HCT116 (cell line): ENCODE measurements at regions not wholly inside any gene's neighbourhood (a gene's known extent, or its start where the extent isn't known, plus 50 kb on each side); places are given as distances from the start of the nearest gene placed in this dataset.

Source experiments
- ATAC-seq: fragments of 200-7000 bp; cut with Tn5 transposase; 2 replicates; pipeline ENCODE4 v1.9.1; 2020; ENCODE audit warnings: mild to moderate bottlenecking, moderate library complexity
- BruUV-seq: library from RNA; stranded (reverse); fragments of 400-500 nt; replicated peaks from 2 replicates; lab custom pipeline; 2021; lab: Mats Ljungman, UMichigan
- CTCF ChIA-PET: fragments of 300-600 bp; sonication (Branson Sonifier 250); formaldehyde crosslinking; loops from one replicate; lab custom pipeline; 2021; ENCODE audit warnings: antibody characterized with exemption; lab: Charles Lee
- POLR2A ChIA-PET: fragments of 300-600, 350-600 bp; sonication (Branson Sonifier 250); formaldehyde crosslinking; loops from one replicate; lab custom pipeline; 2021; ENCODE audit warnings: antibody characterized with exemption; lab: Charles Lee
- RAD21 ChIA-PET, 2 experiments: fragments of 300-600 bp; sonication (Branson Sonifier 250); formaldehyde crosslinking; loops; one replicate each; lab custom pipeline; 2023; ENCODE audit warnings: low total read pairs in 2 of 2; ENCODE audit not compliant: uncharacterized antibody in 2 of 2, unreplicated experiment in 2 of 2, low non-redundant PET in 1 of 2; lab: Charles Lee
- DNase-seq: peaks from one replicate; pipeline ENCODE4 v3.0.0-alpha.2; 2010; ENCODE audit warnings: low read depth, low spot score
- H2AFZ ChIP-seq: fragments of 200-600 bp; shearing (Covaris generic), sonication (generic); 2 replicates; pipeline ENCODE4 v1.6.1; 2017; ENCODE audit warnings: low read depth, mixed run types, mixed read lengths, antibody characterized with exemption, low read length; ENCODE audit not compliant: poor library complexity, severe bottlenecking
- H3K27ac ChIP-seq: 2 replicates; pipeline ENCODE4 v1.5.1; 2012; ENCODE audit warnings: low read depth, low read length
- H3K27me3 ChIP-seq: fragments of 200-600 bp; sonication (generic); 2 replicates; pipeline ENCODE4 v1.6.1; 2016; ENCODE audit warnings: mixed run types, low read length, mixed read lengths; ENCODE audit not compliant: insufficient read depth
- H3K36me3 ChIP-seq, 2 experiments: fragments of 200-500 bp in 1 of 2; fragments of 200-600 bp in 1 of 2; sonication (Bioruptor generic) in 1 of 2; sonication (generic) in 1 of 2; 2 replicates each; pipeline versions ENCODE4 v1.5.1 to v1.6.1; 2014 to 2016; ENCODE audit warnings: low read length in 2 of 2, inconsistent platforms in 1 of 2, mixed read lengths in 1 of 2, mixed run types in 1 of 2; ENCODE audit not compliant: insufficient read depth in 2 of 2, control insufficient read depth in 1 of 2
- H3K4me1 ChIP-seq, 2 experiments: fragments of 200-600 bp in 1 of 2; sonication (generic) in 1 of 2; 2 replicates each; pipeline versions ENCODE4 v1.5.1 to v1.6.1; 2012 to 2017; ENCODE audit warnings: low read length in 2 of 2, inconsistent platforms in 1 of 2, mild to moderate bottlenecking in 1 of 2, mixed read lengths in 1 of 2, mixed run types in 1 of 2, moderate library complexity in 1 of 2; ENCODE audit not compliant: insufficient read depth in 2 of 2, control insufficient read depth in 1 of 2
- H3K4me2 ChIP-seq: fragments of 200-600 bp; sonication (generic); 2 replicates; pipeline ENCODE4 v1.6.1; 2017; ENCODE audit warnings: mixed run types, low read length, mixed read lengths
- H3K4me3 ChIP-seq, 2 experiments: fragments of 200-600 bp in 1 of 2; sonication (generic) in 1 of 2; replicated peaks in 1 of 2; 2 replicates each; pipeline ENCODE4 v1.5.1; 2011 to 2016; ENCODE audit warnings: low read length in 2 of 2, control low read depth in 1 of 2, low read depth in 1 of 2, mild to moderate bottlenecking in 1 of 2, mixed read lengths in 1 of 2, mixed run types in 1 of 2
- H3K79me2 ChIP-seq: fragments of 200-600 bp; sonication (generic); 2 replicates; pipeline ENCODE4 v1.6.1; 2017; ENCODE audit warnings: mild to moderate bottlenecking, mixed run types, low read length, moderate library complexity, mixed read lengths; ENCODE audit not compliant: insufficient read depth
- H3K9ac ChIP-seq: fragments of 200-600 bp; sonication (generic); 2 replicates; pipeline ENCODE4 v1.6.1; 2016; ENCODE audit warnings: low read length, mixed read lengths
- H3K9me2 ChIP-seq: fragments of 200-600 bp; sonication (generic), shearing (Covaris generic); 2 replicates; pipeline ENCODE4 v1.6.1; 2017; ENCODE audit warnings: mixed run types, mild to moderate bottlenecking, moderate library complexity; ENCODE audit not compliant: insufficient read depth
- H3K9me3 ChIP-seq, 2 experiments: fragments of 200-500 bp in 1 of 2; fragments of 200-600 bp in 1 of 2; sonication (Bioruptor generic) in 1 of 2; sonication (generic) in 1 of 2; 2 replicates each; pipeline ENCODE4 v1.6.1; 2014 to 2017; ENCODE audit warnings: low read length in 2 of 2, mixed read lengths in 2 of 2, inconsistent platforms in 1 of 2, low read depth in 1 of 2, mild to moderate bottlenecking in 1 of 2, mixed run types in 1 of 2, moderate library complexity in 1 of 2; ENCODE audit not compliant: control insufficient read depth in 1 of 2, insufficient read depth in 1 of 2
- H4K20me1 ChIP-seq: fragments of 200-600 bp; sonication (generic), shearing (Covaris generic); 2 replicates; pipeline ENCODE4 v1.6.1; 2017; ENCODE audit warnings: mixed run types, mild to moderate bottlenecking, moderate library complexity; ENCODE audit not compliant: insufficient read depth
- ATF3 ChIP-seq: IDR thresholded peaks from 2 replicates; pipeline ENCODE4 v1.6.1; 2012
- CBX3 ChIP-seq: IDR thresholded peaks from 2 replicates; pipeline ENCODE4 v1.6.1; 2012; ENCODE audit warnings: low read depth
- EGR1 ChIP-seq: IDR thresholded peaks from 2 replicates; pipeline ENCODE4 v1.6.1; 2012; ENCODE audit warnings: low read depth
- EZH2phosphoT487 ChIP-seq: fragments of 200-600 bp; IDR thresholded peaks from 2 replicates; pipeline ENCODE4 v1.6.1; 2018; ENCODE audit warnings: antibody characterized with exemption, borderline replicate concordance
- MAX ChIP-seq: IDR thresholded peaks from 2 replicates; pipeline ENCODE4 v1.6.1; 2012
- POLR2AphosphoS5 ChIP-seq: IDR thresholded peaks from 2 replicates; pipeline ENCODE4 v1.6.1; 2011; ENCODE audit warnings: mild to moderate bottlenecking, low read depth, low read length, moderate library complexity
- REST ChIP-seq: IDR thresholded peaks from 2 replicates; pipeline ENCODE4 v1.6.1; 2012; ENCODE audit warnings: low read depth
- SIN3A ChIP-seq: IDR thresholded peaks from 2 replicates; pipeline ENCODE4 v1.6.1; 2012; ENCODE audit warnings: low read depth
- SP1 ChIP-seq: IDR thresholded peaks from 2 replicates; pipeline ENCODE4 v1.6.1; 2012; ENCODE audit warnings: low read depth
- SRF ChIP-seq: IDR thresholded peaks from 2 replicates; pipeline ENCODE4 v1.6.1; 2012; ENCODE audit warnings: low read depth
- TCF7L2 ChIP-seq: IDR thresholded peaks from 2 replicates; pipeline ENCODE4 v1.7.0; 2011; ENCODE audit warnings: borderline replicate concordance, inconsistent platforms; ENCODE audit not compliant: insufficient read depth, insufficient read length; ENCODE audit errors: extremely low read depth
- ZFX ChIP-seq: fragments of 450-650 bp; IDR thresholded peaks from 2 replicates; pipeline ENCODE4 v1.6.1; 2017
- ZNF274 ChIP-seq: fragments of 200-500 bp; sonication (Bioruptor generic); IDR thresholded peaks from 2 replicates; pipeline ENCODE4 v1.6.1; 2014; ENCODE audit warnings: mild to moderate bottlenecking, low read depth, low read length, inconsistent platforms
- intact Hi-C: fragments of 100-400 bp; cut with micrococcal nuclease; formaldehyde crosslinking; loops from 2 replicates; pipeline ENCODE4 v1.10.0; 2022

GRCh38 chr1:87665151-87665550, 336.5 kb downstream of the LMO4 start:
- no peaks in the 10 kb centered on the region for H3K36me3 ChIP-seq
- DNase-seq: no peak
- H3K9me2 ChIP-seq: no peaks in the 10 kb centered on the region
- no peaks in the 10 kb centered on the region for H3K4me1 ChIP-seq
- ChIA-PET POLR2A (no interaction called here), CTCF (no interaction called here), RAD21 (no interaction called here)
- no peak overlapping the region for H3K27ac ChIP-seq
- no peak overlapping the region for H2AFZ ChIP-seq
- no peak overlapping the region for H3K9ac ChIP-seq
- BruUV-seq: no TSS peak
- no peak overlapping the region for H3K4me2 ChIP-seq
- no peaks in the 10 kb centered on the region for H3K27me3 ChIP-seq
- ATAC-seq: no peak
- TF ChIP-seq EZH2phosphoT487 (no peak), ATF3 (no peak), ZNF274 (no peak), SIN3A (no peak)
- no peaks in the 10 kb centered on the region for H3K79me2 ChIP-seq
- H3K4me3 ChIP-seq: no peak overlapping the region
- intact Hi-C loops: no loop called here
- no peaks in the 10 kb centered on the region for H3K9me3 ChIP-seq
- H4K20me1 ChIP-seq: no peaks in the 10 kb centered on the region

GRCh38 chr1:87666681-87667080, 338.0 kb downstream of the LMO4 start:
- DNase-seq (no peak), ATAC-seq (no peak)
- CTCF ChIA-PET: no interaction called here
- intact Hi-C loops: no loop called here
- H3K27me3 ChIP-seq: no peaks in the 10 kb centered on the region
- H2AFZ ChIP-seq: no peak overlapping the region
- H4K20me1 ChIP-seq: no peaks in the 10 kb centered on the region
- no peak overlapping the region for H3K27ac ChIP-seq
- no TSS peak for BruUV-seq
- H3K4me2 ChIP-seq: no peak overlapping the region
- no peaks in the 10 kb centered on the region for H3K4me1 ChIP-seq
- POLR2A ChIA-PET: no interaction called here
- RAD21 ChIA-PET: no interaction called here
- no peaks in the 10 kb centered on the region for H3K9me3 ChIP-seq
- no peaks in the 10 kb centered on the region for H3K9me2 ChIP-seq
- no peak overlapping the region for H3K9ac ChIP-seq
- H3K36me3 ChIP-seq: no peaks in the 10 kb centered on the region
- no peak for TF ChIP-seq CBX3
- TF ChIP-seq REST: no peak
- TF ChIP-seq SRF: no peak
- no peak for TF ChIP-seq TCF7L2
- no peak for TF ChIP-seq MAX
- TF ChIP-seq EGR1: no peak
- no peak for TF ChIP-seq ZFX
- TF ChIP-seq EZH2phosphoT487: no peak
- TF ChIP-seq SIN3A: no peak
- no peak for TF ChIP-seq ATF3
- TF ChIP-seq SP1: no peak
- TF ChIP-seq POLR2AphosphoS5: no peak
- no peaks in the 10 kb centered on the region for H3K79me2 ChIP-seq
- H3K4me3 ChIP-seq: no peak overlapping the region
